ENCODE measurements at regions not wholly inside any gene's neighbourhood (a gene's known extent, or its start where the extent isn't known, plus 50 kb on each side); places are given as distances from the start of the nearest gene placed in this dataset.

GRCh38 chr6:137631323-137631722 lies 137.1 kb upstream of the OLIG3 start:
- no peak for TF ChIP-seq CTCF (IDR thresholded peaks at IDR 0.05)
- TF ChIP-seq POLR2A (IDR thresholded peaks at IDR 0.05) = no peak

Measured in right lobe of liver (tissue), 4 donors.